IPS-NIHi7 (cell line): ENCODE measurements at regions not wholly inside any gene's neighbourhood (a gene's known extent, or its start where the extent isn't known, plus 50 kb on each side); places are given as distances from the start of the nearest gene placed in this dataset.
"Not testable (repeated sequence)": the region's sequence is repeated elsewhere in the genome, so short reads cannot be mapped to it uniquely, and the experiment has no call there.

ENCODE experiments used
- DNase-seq: peaks from one replicate; pipeline ENCODE4 v3.0.0; 2012; ENCODE audit warnings: mixed read lengths; ENCODE audit errors: extremely low spot score

DNA sequence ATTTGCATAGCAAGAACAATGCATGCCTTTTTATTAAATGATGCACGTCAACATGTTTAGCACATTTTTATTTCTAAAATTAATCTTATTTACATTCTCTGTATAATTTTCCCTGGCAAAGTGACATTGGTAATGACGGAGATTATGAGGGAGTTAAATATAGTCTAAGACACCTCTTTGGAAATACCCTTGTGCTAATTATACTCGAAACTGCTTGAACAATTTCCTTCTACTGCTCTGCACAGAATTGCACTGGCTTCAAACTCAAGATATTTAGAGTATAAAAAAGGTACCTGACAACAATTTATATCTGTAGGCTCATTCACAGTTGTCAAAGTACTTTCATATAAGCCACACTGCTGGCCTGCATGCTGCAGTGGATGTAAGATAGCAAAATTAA is 602.7 kb downstream of the NXPH1 start:
- no peak for DNase-seq

- no peak for DNase-seq
Measured at GRCh38 chr7:9071160-9071762, 637.9 kb downstream of the NXPH1 start.

DNA sequence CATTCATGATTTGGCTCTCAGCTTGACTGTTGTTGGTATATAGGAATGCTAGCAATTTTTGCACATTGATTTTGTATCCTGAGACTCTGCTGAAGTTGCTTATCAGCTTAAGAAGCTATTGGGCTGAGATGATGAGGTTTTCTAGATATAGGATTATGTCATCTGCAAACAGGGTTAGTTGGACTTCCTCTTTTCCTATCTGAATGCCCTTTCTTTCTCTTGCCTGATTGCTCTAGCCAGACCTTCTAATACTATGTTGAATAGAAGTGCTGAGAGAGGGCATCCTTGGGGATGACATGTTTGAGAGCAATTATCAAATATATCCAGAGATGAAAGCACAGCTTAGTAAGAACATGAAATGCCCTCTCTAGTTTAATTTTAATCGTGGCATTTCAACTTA is 642.4 kb downstream of the NXPH1 start:
- DNase-seq = not testable (repeated sequence)

DNA sequence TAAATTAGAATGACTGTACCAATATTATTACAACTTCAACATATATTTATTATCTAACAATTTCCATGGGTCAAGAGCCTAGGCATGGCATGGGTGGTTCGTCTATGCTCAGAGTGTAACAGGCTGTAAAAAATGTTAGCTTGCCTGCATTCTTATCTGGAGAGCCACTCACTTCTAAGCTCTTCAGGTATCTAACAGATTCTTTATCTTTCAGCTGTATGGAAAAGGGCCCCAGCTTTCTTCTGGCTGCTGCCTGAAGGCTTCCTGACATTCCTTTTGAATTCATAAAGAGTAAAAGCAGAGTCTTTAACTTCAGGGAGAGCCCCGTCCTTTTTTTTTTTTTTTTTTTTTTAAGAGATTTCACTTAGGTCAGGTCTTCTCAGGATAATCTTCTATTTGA is 648.8 kb downstream of the NXPH1 start:
- peak; percentile 30 for DNase-seq

DNA sequence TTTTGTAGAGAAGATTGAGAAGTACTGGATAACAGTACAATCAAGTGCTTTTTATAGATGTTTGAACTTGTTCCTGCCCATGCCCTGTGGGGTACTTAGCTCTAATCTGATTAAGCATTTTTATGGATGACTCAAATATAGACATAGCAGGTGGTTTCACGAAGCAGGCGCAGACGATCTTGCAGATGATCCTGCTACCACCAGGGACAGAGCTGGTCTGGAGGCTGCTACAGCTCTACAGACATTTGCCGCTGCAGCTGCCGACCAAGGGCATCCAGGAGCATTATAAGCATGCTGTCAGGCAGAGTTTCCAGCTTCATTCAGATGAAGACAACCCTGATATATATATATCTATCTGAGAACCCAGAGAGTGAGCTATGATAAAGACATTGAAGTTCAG is 650.4 kb downstream of the NXPH1 start:
- no peak for DNase-seq

GRCh38 chr7:9091282-9091681 is 657.9 kb downstream of the NXPH1 start:
- DNase-seq = peak; percentile 16

DNA sequence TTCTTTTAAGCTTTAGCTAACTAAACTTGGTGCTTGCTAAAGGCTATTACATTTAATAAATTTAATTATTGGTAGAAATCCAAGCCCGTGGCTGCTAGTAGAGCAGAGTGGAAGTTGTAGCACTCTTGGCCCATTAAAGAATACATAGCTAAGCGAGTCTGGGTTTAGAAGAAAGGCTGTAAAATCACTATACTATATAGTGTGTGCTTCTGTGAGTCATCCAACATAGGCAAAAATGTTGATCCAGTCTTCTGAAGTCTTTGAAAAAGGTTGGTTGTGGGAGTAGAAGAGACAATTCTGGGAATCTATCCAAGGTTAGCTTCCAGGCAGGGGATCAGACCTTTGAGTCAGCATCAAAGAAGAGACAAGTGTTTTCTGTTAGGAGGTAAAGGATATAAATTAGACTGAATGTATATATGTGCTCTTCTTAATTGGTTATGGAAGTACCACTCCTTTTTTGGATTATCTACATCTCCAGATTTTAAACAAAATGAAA is 664.2 kb downstream of the NXPH1 start:
- no peak for DNase-seq

DNA sequence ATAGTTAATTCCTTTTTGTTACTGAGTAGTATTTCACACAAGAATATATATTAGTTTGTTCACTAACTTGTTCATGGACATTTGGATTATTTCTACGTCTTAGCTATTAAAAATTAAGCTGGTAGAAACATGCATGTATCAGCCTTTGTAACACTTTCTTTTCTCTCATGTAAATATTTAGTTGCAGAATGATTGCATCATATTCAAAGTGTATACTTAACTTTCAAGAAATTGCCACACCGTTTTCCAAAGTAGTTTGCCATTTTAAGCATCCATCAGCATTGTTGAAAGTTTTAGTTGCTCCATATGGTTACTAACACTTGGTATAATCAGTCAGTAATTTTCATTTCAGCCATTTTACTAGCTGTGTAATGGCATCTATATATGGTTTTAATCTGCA is 666.9 kb downstream of the NXPH1 start:
- no peak for DNase-seq

DNA sequence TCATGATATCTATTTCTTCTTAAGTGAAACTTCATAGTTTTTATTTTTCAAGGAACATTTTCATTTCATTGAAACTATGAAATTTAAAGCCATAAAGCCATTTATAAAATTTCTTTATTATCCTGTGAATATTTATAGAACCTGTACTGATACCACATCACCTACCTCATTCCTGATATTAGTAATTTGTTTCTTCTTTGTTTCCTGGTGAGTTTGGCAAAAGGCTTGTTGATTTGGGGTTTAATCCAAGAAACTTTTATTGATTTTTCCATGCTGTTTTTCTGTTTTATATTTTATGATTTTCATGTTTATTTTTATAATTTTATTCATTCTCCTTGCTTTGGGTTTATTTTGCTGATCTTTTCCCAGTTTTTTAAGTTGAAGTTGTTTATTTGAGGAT is 669.4 kb downstream of the NXPH1 start:
- DNase-seq = no peak

- DNase-seq = no peak
Measured at GRCh38 chr7:9106747-9107146, 673.3 kb downstream of the NXPH1 start.

DNA sequence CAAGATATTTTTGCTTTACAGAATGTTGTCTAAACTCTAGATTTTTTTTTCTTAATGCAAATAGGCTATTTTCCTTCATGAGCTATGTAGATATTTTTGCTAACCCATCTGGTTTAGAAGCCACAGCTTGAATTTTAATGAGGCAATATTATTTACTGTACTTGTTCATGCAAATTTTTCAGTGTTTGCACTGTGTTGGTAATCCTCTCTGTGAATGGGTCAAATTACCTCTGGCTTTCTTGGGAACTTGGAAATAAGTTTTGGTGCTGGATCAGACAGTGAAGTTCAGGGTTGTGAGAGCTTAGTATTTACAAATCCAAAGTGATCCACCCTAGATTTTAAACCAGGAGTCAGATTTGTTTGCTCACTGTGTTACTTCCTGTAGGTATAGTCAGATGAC is 686.9 kb downstream of the NXPH1 start:
- DNase-seq = no peak

GRCh38 chr7:9124320-9124719 is 690.9 kb downstream of the NXPH1 start:
- no peak for DNase-seq

GRCh38 chr7:9125246-9125645 is 691.8 kb downstream of the NXPH1 start:
- DNase-seq = no peak

DNA sequence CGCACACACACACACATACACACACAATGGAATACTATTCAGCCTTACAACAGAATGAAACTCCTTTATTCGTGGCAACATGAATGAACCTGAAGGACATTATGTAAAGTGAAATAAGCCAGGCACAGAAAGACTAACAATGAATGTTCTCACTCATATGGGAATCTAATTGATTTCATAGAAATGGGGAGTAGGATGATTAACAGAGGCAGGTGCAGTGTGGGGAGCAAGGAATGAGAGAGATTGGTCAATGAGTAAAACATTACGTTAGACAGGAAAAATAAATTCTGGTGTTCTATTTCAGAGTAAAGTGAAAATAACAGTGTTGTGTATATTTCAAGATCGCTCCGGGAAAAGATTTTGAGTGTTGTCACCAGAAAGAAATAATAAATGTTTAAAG is 694.5 kb downstream of the NXPH1 start:
- DNase-seq = no peak

GRCh38 chr7:9148687-9149086 is 715.3 kb downstream of the NXPH1 start:
- no peak for DNase-seq

DNA sequence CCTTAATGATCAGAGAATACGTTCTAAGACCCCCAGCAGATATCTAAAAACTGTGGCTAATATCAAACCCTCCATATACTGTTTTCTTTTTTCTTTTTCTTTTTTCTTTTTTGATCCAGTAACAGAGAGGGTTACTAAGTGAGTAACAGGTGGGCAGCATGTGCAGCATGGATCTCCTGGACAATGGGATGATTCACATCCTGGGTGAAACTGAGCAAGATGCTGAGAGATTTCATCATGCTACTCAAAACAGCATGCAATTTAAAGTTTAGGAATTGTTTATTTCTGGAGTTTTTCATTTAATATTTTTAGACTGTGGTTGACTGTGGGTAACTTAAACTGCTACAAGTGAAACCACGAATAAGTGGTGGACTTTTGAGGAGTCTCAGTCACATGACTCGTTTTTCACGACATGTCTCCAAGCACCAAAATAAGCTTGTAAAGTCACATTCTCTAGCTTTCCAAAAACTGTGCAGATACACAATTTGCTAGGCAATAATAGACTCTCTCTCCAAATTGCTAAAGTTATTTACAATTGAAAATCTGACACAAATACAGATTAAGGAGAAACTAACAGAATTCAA is 716.2 kb downstream of the NXPH1 start:
- no peak for DNase-seq

- DNase-seq = not testable (repeated sequence)
Measured at GRCh38 chr7:9163691-9164090, 730.3 kb downstream of the NXPH1 start.

GRCh38 chr7:9175871-9176270 is 742.5 kb downstream of the NXPH1 start:
- no peak for DNase-seq

DNA sequence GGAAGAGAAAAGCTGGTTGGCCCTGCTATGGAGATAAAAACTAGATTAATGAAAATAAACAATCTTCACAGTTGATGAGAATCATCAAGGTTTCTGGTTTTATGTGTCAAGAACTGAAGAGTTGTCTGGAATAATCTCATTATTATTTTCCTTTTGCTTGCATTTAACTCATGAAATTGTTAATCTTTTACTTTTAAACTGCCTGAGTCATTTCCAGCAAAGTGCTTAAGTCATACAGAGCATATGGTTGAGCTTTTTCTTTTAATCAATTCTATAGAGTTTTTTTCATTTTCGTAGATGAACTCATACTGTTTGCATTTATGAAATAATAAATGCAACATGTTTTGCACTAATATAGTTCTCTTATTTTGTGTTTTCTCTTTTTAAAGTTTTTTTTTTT is 747.9 kb downstream of the NXPH1 start:
- no peak for DNase-seq

DNA sequence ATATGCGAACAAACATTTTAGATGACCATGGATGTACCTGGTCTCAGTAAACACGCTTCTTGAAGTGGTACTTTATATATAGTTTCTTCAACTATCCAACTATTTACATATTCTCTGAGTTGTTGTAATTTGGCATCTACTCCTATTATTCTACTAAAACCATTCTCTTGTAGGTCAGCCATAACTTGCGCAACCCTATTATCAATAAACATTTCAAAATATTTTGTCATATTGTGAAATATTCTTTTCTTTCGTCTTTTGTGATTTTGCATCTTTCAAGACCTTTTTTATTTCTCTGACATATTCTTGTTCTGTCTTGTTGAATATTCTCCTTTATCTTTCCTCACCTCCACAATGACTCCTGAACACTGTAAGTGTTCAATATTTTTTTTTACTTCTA is 753.3 kb downstream of the NXPH1 start:
- no peak for DNase-seq

GRCh38 chr7:9189703-9190102 is 756.3 kb downstream of the NXPH1 start:
- DNase-seq = no peak

DNA sequence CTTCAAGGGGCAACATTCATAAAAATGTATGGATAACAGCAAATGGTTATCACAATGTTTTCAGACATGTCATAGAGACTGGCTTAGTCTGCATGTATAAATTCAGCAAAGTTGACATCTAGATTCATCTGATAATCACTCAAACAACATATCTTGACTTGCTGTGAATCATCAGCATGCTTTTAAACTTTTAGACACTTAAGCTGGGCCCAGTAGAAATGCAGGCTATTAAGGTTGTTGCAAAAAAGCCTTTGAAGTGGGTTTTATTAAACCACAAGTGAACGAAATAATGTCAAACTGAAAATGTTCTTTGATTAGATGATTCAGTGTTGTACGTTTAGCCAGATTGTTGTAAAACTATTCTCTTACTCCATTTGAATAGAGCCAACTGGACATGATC is 759.6 kb downstream of the NXPH1 start:
- DNase-seq = no peak

- DNase-seq = no peak
Measured at GRCh38 chr7:9200626-9201025, 767.2 kb downstream of the NXPH1 start.

DNA sequence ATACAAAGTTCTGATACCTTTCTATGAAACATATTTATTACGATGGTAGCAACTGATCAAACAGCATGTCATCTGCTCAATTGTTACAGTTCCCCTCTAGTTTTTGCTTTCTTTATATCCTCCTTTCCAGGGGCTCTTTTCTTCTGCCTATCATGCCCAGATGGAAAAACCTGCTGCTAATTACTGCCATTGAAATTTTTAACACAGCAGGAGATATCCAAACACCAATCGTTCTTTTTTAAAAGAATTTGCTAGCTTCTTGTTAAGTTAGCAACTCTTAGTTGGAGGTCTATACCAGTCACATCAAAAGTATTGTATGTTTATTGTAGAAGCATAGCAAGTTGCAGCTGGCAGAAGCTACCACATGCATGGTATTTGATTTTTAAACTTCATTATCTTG is 768.5 kb downstream of the NXPH1 start:
- DNase-seq = no peak
